K562 (cell line): ENCODE measurements at regions not wholly inside any gene's neighbourhood (a gene's known extent, or its start where the extent isn't known, plus 50 kb on each side); places are given as distances from the start of the nearest gene placed in this dataset.

Experiments used
- ATAC-seq: fragments of 200-7000 bp; cut with Tn5 transposase; 3 replicates; pipeline ENCODE4 v1.9.1; 2020; ENCODE audit warnings: moderate library complexity
- BruUV-seq: library from RNA; stranded (reverse); fragments of 400-500 nt; replicated peaks from 2 replicates; lab custom pipeline; 2021; lab: Mats Ljungman, UMichigan
- CTCF ChIA-PET: fragments of 300-600 bp; formaldehyde crosslinking; extraction: SDS; loops from one replicate; lab custom pipeline; 2021; ENCODE audit warnings: low intra/inter-chr PET ratio; lab: Yijun Ruan, JAX
- POLR2A ChIA-PET: fragments of 300-600, 350-650 bp; sonication (Branson Sonifier 250); formaldehyde crosslinking; extraction: SDS; loops from one replicate; lab custom pipeline; 2021; ENCODE audit warnings: antibody characterized with exemption, inconsistent platforms; lab: Yijun Ruan, JAX
- DNase-seq, 4 experiments: peaks; one replicate each; pipeline versions ENCODE4 v3.0.0 to v3.0.0-alpha.2; 2011 to 2018; ENCODE audit warnings: low spot score in 3 of 4, mixed read lengths in 3 of 4; ENCODE audit errors: extremely low read depth in 1 of 4
- FAIRE-seq: peaks from 2 replicates; lab custom pipeline; 2011; peaks lifted over from hg19 to GRCh38; lab: Jason Lieb, UNC
- H2AFZ ChIP-seq: 2 replicates; pipeline ENCODE4 v1.6.0; 2011; ENCODE audit warnings: low read depth, low read length, control low read depth, inconsistent platforms
- H3K27ac ChIP-seq: fragments of 200-600 bp; 3 replicates; pipeline ENCODE4 v1.8.0; 2011; ENCODE audit warnings: low read depth, mild to moderate bottlenecking, control low read depth, inconsistent platforms, low read length, moderate library complexity, mixed read lengths; ENCODE audit errors: extremely low read depth
- H3K27me3 ChIP-seq, 2 experiments: fragments of 300-600 bp in 1 of 2; 2 replicates in 1 of 2; 3 replicates in 1 of 2; pipeline versions ENCODE4 v1.6.0 to v1.8.0; 2011; ENCODE audit warnings: inconsistent platforms in 2 of 2, low read length in 2 of 2, mild to moderate bottlenecking in 1 of 2, mixed read lengths in 1 of 2, moderate library complexity in 1 of 2; ENCODE audit not compliant: control insufficient read depth in 2 of 2, insufficient read depth in 2 of 2
- H3K36me3 ChIP-seq: fragments of 300-600 bp; 3 replicates; pipeline ENCODE4 v1.8.0; 2011; ENCODE audit warnings: mild to moderate bottlenecking, low read length, inconsistent platforms; ENCODE audit not compliant: control insufficient read depth, insufficient read depth
- H3K4me1 ChIP-seq, 2 experiments: fragments of 200-600 bp in 1 of 2; replicated peaks in 1 of 2; 2 replicates in 1 of 2; 3 replicates in 1 of 2; pipeline versions ENCODE4 v1.5.1 to v1.8.0; 2011; ENCODE audit warnings: inconsistent platforms in 2 of 2, low read length in 2 of 2, mild to moderate bottlenecking in 1 of 2, mixed read lengths in 1 of 2, moderate library complexity in 1 of 2; ENCODE audit not compliant: control insufficient read depth in 2 of 2, insufficient read depth in 2 of 2
- H3K4me2 ChIP-seq: 2 replicates; pipeline ENCODE4 v1.6.1; 2011; ENCODE audit warnings: low read length, control low read depth, inconsistent platforms, mixed read lengths; ENCODE audit not compliant: insufficient read depth
- H3K4me3 ChIP-seq: fragments of 200-600 bp; sonication (generic), shearing (Covaris generic); 2 replicates; pipeline ENCODE4 v1.5.1; 2016; ENCODE audit warnings: control low read depth, inconsistent platforms
- H3K79me2 ChIP-seq: fragments of 200-600 bp; 3 replicates; pipeline ENCODE4 v1.8.0; 2011; ENCODE audit warnings: low read length, inconsistent platforms; ENCODE audit not compliant: control insufficient read depth, insufficient read depth
- H3K9ac ChIP-seq, 2 experiments: 2 replicates each; pipeline versions ENCODE4 v1.6.0 to v1.6.1; 2011; ENCODE audit warnings: low read depth in 2 of 2, low read length in 2 of 2, control low read depth in 1 of 2, inconsistent platforms in 1 of 2, mild to moderate bottlenecking in 1 of 2, mixed read lengths in 1 of 2; ENCODE audit not compliant: insufficient read depth in 1 of 2
- H3K9me1 ChIP-seq: one replicate; pipeline ENCODE4 v1.6.0; 2011; ENCODE audit warnings: inconsistent platforms, mild to moderate bottlenecking, low read length, moderate library complexity; ENCODE audit not compliant: control insufficient read depth, insufficient read depth
- H3K9me3 ChIP-seq: replicated peaks from 2 replicates; pipeline ENCODE4 v1.5.1; 2011; ENCODE audit warnings: low read depth, low read length, inconsistent platforms; ENCODE audit not compliant: control insufficient read depth, insufficient read depth
- H4K20me1 ChIP-seq: replicated peaks from 2 replicates; pipeline ENCODE4 v1.6.1; 2011; ENCODE audit warnings: low read length, inconsistent platforms, mixed read lengths; ENCODE audit not compliant: control insufficient read depth, insufficient read depth
- ADNP ChIP-seq: fragments of 200-800 bp; sonication (Bioruptor generic); IDR thresholded peaks from 2 replicates; pipeline ENCODE4 v1.6.1; 2016; ENCODE audit warnings: missing genetic modification characterization, missing compliant biosample characterization
- ARID2 ChIP-seq: fragments of 450-650 bp; IDR thresholded peaks from 2 replicates; pipeline ENCODE4 v1.6.1; 2017; ENCODE audit warnings: antibody characterized with exemption, mild to moderate bottlenecking
- E2F1 ChIP-seq: sonication (generic); formaldehyde crosslinking; IDR thresholded peaks from 2 replicates; pipeline ENCODE4 v1.8.1; 2023; ENCODE audit warnings: mild to moderate bottlenecking, missing genetic modification reagents, moderate library complexity
- HDGF ChIP-seq: fragments of 450-650 bp; IDR thresholded peaks from 2 replicates; pipeline ENCODE4 v1.6.1; 2016
- MXI1 ChIP-seq: IDR thresholded peaks from 2 replicates; pipeline ENCODE4 v1.6.1; 2011; ENCODE audit warnings: low read depth, mild to moderate bottlenecking, improper control_type of control experiment, low read length
- SMARCE1 ChIP-seq: fragments of 450-650 bp; IDR thresholded peaks from 2 replicates; pipeline ENCODE4 v1.7.1; 2016; ENCODE audit warnings: mild to moderate bottlenecking
- STAT5B ChIP-seq: fragments of 250-450 bp; sonication (Bioruptor Pico); IDR thresholded peaks from 2 replicates; pipeline ENCODE4 v1.8.0; 2021; ENCODE audit warnings: mild to moderate bottlenecking, inconsistent platforms
- ZEB2 ChIP-seq: fragments of 450-650 bp; IDR thresholded peaks from 2 replicates; pipeline ENCODE4 v1.6.1; 2016
- ZFP30 ChIP-seq: fragments of 250-450 bp; sonication (Bioruptor Pico); IDR thresholded peaks from 2 replicates; pipeline ENCODE4 v1.8.0; 2022; ENCODE audit warnings: moderate library complexity, mild to moderate bottlenecking, inconsistent platforms, borderline replicate concordance
- whole genome bisulfite sequencing: fragments of 100-300 bp; shearing (Covaris generic); methylation state at CpG from one replicate; pipeline ENCODE4 v1.1.6; 2016; ENCODE audit warnings: low coverage, mixed read lengths; ENCODE audit not compliant: insufficient coverage; ENCODE audit errors: missing lambda C conversion rate; 5-methylcytosine and 5-hydroxymethylcytosine counted together
- in situ Hi-C: fragments of 300-500 bp; cut with MboI; formaldehyde crosslinking; loops from 4 replicates; pipeline ENCODE4 v1.15.0; 2018; ENCODE audit warnings: inconsistent platforms, mixed read lengths
- intact Hi-C: fragments of 100-400 bp; cut with micrococcal nuclease; formaldehyde crosslinking; loops from 2 replicates; pipeline ENCODE4 v1.14.2; 2022

GRCh38 chr14:100982353-100982752 lies 78.8 kb upstream of the RTL1 start:
- Histone ChIP-seq H4K20me1 (no peaks in the 10 kb centered on the region), H3K4me2 (no peak overlapping the region), H3K36me3 (no peaks in the 10 kb centered on the region), H3K79me2 (no peaks in the 10 kb centered on the region), H3K4me3 (no peak overlapping the region), H3K9me3 (no peaks in the 10 kb centered on the region), H3K27ac (no peak overlapping the region), H2AFZ (no peak overlapping the region), H3K9me1 (no peaks in the 10 kb centered on the region), H3K27me3 (no peaks in the 10 kb centered on the region), H3K4me1 (no peaks in the 10 kb centered on the region), H3K9ac (no peak overlapping the region)
- 18% methylated on average over 4 of the region's 4 CpGs for WGBS
- intact Hi-C loops, result no loop called here
- BruUV-seq, result no TSS peak
- CTCF ChIA-PET, result no interaction called here
- FAIRE-seq (no peak), ATAC-seq (no peak), DNase-seq (no peak)
- POLR2A ChIA-PET, result no interaction called here
- TF ChIP-seq HDGF, result no peak
- TF ChIP-seq SMARCE1, result no peak
- TF ChIP-seq ZFP30, result no peak
- TF ChIP-seq E2F1 (CRISPR knock-in tag), result no peak
- no peak for TF ChIP-seq ZEB2
- no peak for TF ChIP-seq STAT5B (CRISPR knock-in tag)
- no peak for TF ChIP-seq ARID2
- no peak for TF ChIP-seq ADNP
- TF ChIP-seq MXI1, result no peak
- in situ Hi-C loops, result no loop called here
